GM23248 (cell line): ENCODE measurements at regions not wholly inside any gene's neighbourhood (a gene's known extent, or its start where the extent isn't known, plus 50 kb on each side); places are given as distances from the start of the nearest gene placed in this dataset.

ENCODE experiments used
- DNase-seq: peaks from one replicate; pipeline ENCODE4 v3.0.0-alpha.2; 2015
- H2AFZ ChIP-seq: fragments of 200-600 bp; sonication (generic); 2 replicates; pipeline ENCODE4 v1.6.1; 2016; ENCODE audit warnings: antibody characterized with exemption
- H3F3A ChIP-seq: fragments of 200-600 bp; sonication (generic); 2 replicates; pipeline ENCODE4 v1.6.1; 2016; ENCODE audit warnings: mild to moderate bottlenecking, antibody characterized with exemption, mixed run types; ENCODE audit not compliant: insufficient read depth
- H3K27ac ChIP-seq: fragments of 200-600 bp; sonication (generic); 2 replicates; pipeline ENCODE4 v1.5.1; 2016; ENCODE audit warnings: mild to moderate bottlenecking
- H3K27me3 ChIP-seq: fragments of 200-600 bp; sonication (generic); replicated peaks from 2 replicates; pipeline ENCODE4 v1.6.1; 2016; ENCODE audit warnings: mild to moderate bottlenecking; ENCODE audit not compliant: insufficient read depth
- H3K36me3 ChIP-seq: fragments of 200-600 bp; sonication (generic); 2 replicates; pipeline ENCODE4 v1.6.1; 2016; ENCODE audit warnings: low read depth, mild to moderate bottlenecking
- H3K4me1 ChIP-seq: fragments of 200-600 bp; sonication (generic); 2 replicates; pipeline ENCODE4 v1.6.1; 2016; ENCODE audit warnings: mild to moderate bottlenecking; ENCODE audit not compliant: insufficient read depth
- H3K4me2 ChIP-seq: fragments of 200-600 bp; sonication (generic); one replicate; pipeline ENCODE4 v1.6.1; 2016; ENCODE audit warnings: mild to moderate bottlenecking; ENCODE audit not compliant: unreplicated experiment
- H3K4me3 ChIP-seq: fragments of 200-600 bp; sonication (generic); 2 replicates; pipeline ENCODE4 v1.5.1; 2016; ENCODE audit warnings: mild to moderate bottlenecking
- H3K79me2 ChIP-seq: fragments of 200-600 bp; sonication (generic); 2 replicates; pipeline ENCODE4 v1.6.1; 2016; ENCODE audit warnings: mild to moderate bottlenecking; ENCODE audit not compliant: insufficient read depth
- H3K9ac ChIP-seq: fragments of 200-600 bp; sonication (generic); 2 replicates; pipeline ENCODE4 v1.6.1; 2016; ENCODE audit warnings: mild to moderate bottlenecking
- H3K9me2 ChIP-seq: fragments of 200-600 bp; sonication (generic); 2 replicates; pipeline ENCODE4 v1.6.1; 2016; ENCODE audit warnings: mixed run types, mild to moderate bottlenecking, moderate library complexity; ENCODE audit not compliant: insufficient read depth
- H3K9me3 ChIP-seq: fragments of 200-600 bp; sonication (generic); one replicate; pipeline ENCODE4 v1.6.1; 2017; ENCODE audit warnings: low read depth
- H4K20me1 ChIP-seq: fragments of 200-600 bp; sonication (generic); 2 replicates; pipeline ENCODE4 v1.6.0; 2016; ENCODE audit not compliant: insufficient read depth
- EZH2 ChIP-seq: fragments of 200-600 bp; sonication (generic); IDR thresholded peaks from 2 replicates; pipeline ENCODE4 v1.6.1; 2018; ENCODE audit warnings: antibody characterized with exemption, mild to moderate bottlenecking; ENCODE audit not compliant: insufficient read depth, poor library complexity, severe bottlenecking
- EZH2phosphoT487 ChIP-seq: fragments of 200-600 bp; sonication (generic); IDR thresholded peaks from 2 replicates; pipeline ENCODE4 v1.6.1; 2018; ENCODE audit warnings: antibody characterized with exemption, moderate library complexity, mild to moderate bottlenecking, low read depth; ENCODE audit not compliant: insufficient read depth
- WGBS, 2 experiments: methylation state at CpG; one replicate each; pipeline ENCODE4 v1.1.6; 2015 to 2017; ENCODE audit warnings: low lambda C conversion rate in 2 of 2, low coverage in 1 of 2; ENCODE audit errors: missing lambda C conversion rate in 2 of 2; 5-methylcytosine and 5-hydroxymethylcytosine counted together
- in situ Hi-C: fragments of 300-500 bp; cut with MboI; formaldehyde crosslinking; loops from 2 replicates; pipeline ENCODE4 v1.15.0; 2020

GRCh38 chr3:194852831-194853508, 167.3 kb downstream of the FAM43A start:
- Histone ChIP-seq H3K4me3 (no peak overlapping the region), H3K9ac (no peak overlapping the region), H3K27me3 (peaks cover 16% of the 10 kb centered on the region), H2AFZ (no peak overlapping the region), H3K9me3 (no peaks in the 10 kb centered on the region), H3F3A (no peaks in the 10 kb centered on the region), H3K9me2 (no peaks in the 10 kb centered on the region), H3K36me3 (no peaks in the 10 kb centered on the region), H3K4me2 (no peak overlapping the region), H4K20me1 (no peaks in the 10 kb centered on the region), H3K27ac (no peak overlapping the region), H3K79me2 (no peaks in the 10 kb centered on the region), H3K4me1 (no peaks in the 10 kb centered on the region)
- no peak for DNase-seq
- no peak for TF ChIP-seq EZH2
- TF ChIP-seq EZH2phosphoT487 = no peak
- in situ Hi-C loops = no loop called here
- 58 to 67% methylated on average over 16 of the region's 16 CpGs for WGBS, 2 experiments

GRCh38 chr3:194854206-194854605, 168.5 kb downstream of the FAM43A start:
- Histone ChIP-seq H3K4me3 (no peak overlapping the region), H3K9me2 (no peaks in the 10 kb centered on the region), H3K4me2 (no peak overlapping the region), H3K36me3 (no peaks in the 10 kb centered on the region), H4K20me1 (no peaks in the 10 kb centered on the region), H3K27ac (no peak overlapping the region), H3K79me2 (no peaks in the 10 kb centered on the region), H3K9ac (no peak overlapping the region), H3K27me3 (peaks cover 16% of the 10 kb centered on the region), H3F3A (no peaks in the 10 kb centered on the region), H3K4me1 (no peaks in the 10 kb centered on the region), H3K9me3 (no peaks in the 10 kb centered on the region), H2AFZ (no peak overlapping the region)
- TF ChIP-seq EZH2phosphoT487 (no peak), EZH2 (no peak)
- no peak for DNase-seq
- in situ Hi-C loops = no loop called here
- 4 to 14% methylated on average over 4 of the region's 4 CpGs for WGBS, 2 experiments

GRCh38 chr3:194854659-194855390, 169.1 kb downstream of the FAM43A start:
- H3K9me2 ChIP-seq = no peaks in the 10 kb centered on the region
- no peak overlapping the region for H3K4me3 ChIP-seq
- H3K4me2 ChIP-seq = no peak overlapping the region
- DNase-seq = no peak
- H3K9ac ChIP-seq = no peak overlapping the region
- H3F3A ChIP-seq = no peaks in the 10 kb centered on the region
- no peaks in the 10 kb centered on the region for H4K20me1 ChIP-seq
- in situ Hi-C loops = no loop called here
- no peaks in the 10 kb centered on the region for H3K9me3 ChIP-seq
- H3K27ac ChIP-seq = no peak overlapping the region
- TF ChIP-seq EZH2 = no peak
- peaks cover 16% of the 10 kb centered on the region for H3K27me3 ChIP-seq
- no peaks in the 10 kb centered on the region for H3K79me2 ChIP-seq
- H3K4me1 ChIP-seq = no peaks in the 10 kb centered on the region
- 39 to 43% methylated on average over 9 of the region's 9 CpGs for WGBS, 2 experiments
- no peak overlapping the region for H2AFZ ChIP-seq
- no peaks in the 10 kb centered on the region for H3K36me3 ChIP-seq

GRCh38 chr3:194856296-194856695, 170.6 kb downstream of the FAM43A start:
- H3K4me1 ChIP-seq = no peaks in the 10 kb centered on the region
- no peak overlapping the region for H3K27ac ChIP-seq
- H3K36me3 ChIP-seq = no peaks in the 10 kb centered on the region
- TF ChIP-seq EZH2 (no peak), EZH2phosphoT487 (no peak)
- H3K27me3 ChIP-seq = peaks cover 16% of the 10 kb centered on the region
- no peak overlapping the region for H3K9ac ChIP-seq
- no peak overlapping the region for H3K4me2 ChIP-seq
- H3K9me2 ChIP-seq = no peaks in the 10 kb centered on the region
- no peak for DNase-seq
- no peaks in the 10 kb centered on the region for H4K20me1 ChIP-seq
- H3F3A ChIP-seq = no peaks in the 10 kb centered on the region
- H3K79me2 ChIP-seq = no peaks in the 10 kb centered on the region
- 71% methylated on average over 7 of the region's 7 CpGs for WGBS, 2 experiments
- no peak overlapping the region for H3K4me3 ChIP-seq
- H3K9me3 ChIP-seq = no peaks in the 10 kb centered on the region
- in situ Hi-C loops = no loop called here
- no peak overlapping the region for H2AFZ ChIP-seq
